Stimulated activated CD4-positive, alpha-beta T cell treated with anti-CD3 and anti-CD28 coated beads, Interleukin-15, amount 100 ng/mL, for 48 hours (primary cell): ENCODE measurements at regions not wholly inside any gene's neighbourhood (a gene's known extent, or its start where the extent isn't known, plus 50 kb on each side); places are given as distances from the start of the nearest gene placed in this dataset.
"Not testable (repeated sequence)": the region's sequence is repeated elsewhere in the genome, so short reads cannot be mapped to it uniquely, and the experiment has no call there.

Experiments used
- DNase-seq, 2 donors: peaks; one replicate each; pipeline ENCODE4 v3.0.0-alpha.2; 2020; ENCODE audit warnings: low read depth in 2 of 2

- no peak for DNase-seq
Measured at GRCh38 chrX:39672405-39672804, 425.4 kb downstream of the BCOR start.

GRCh38 chrX:39674490-39675161, 423.1 kb downstream of the BCOR start:
- DNase-seq: no peak

GRCh38 chrX:39675162-39675553, 422.6 kb downstream of the BCOR start:
- no peak for DNase-seq

GRCh38 chrX:39675619-39676018, 422.1 kb downstream of the BCOR start:
- no peak for DNase-seq

- no peak for DNase-seq
Measured at GRCh38 chrX:39676434-39676833, 421.3 kb downstream of the BCOR start.

GRCh38 chrX:39677585-39677977, 420.2 kb downstream of the BCOR start:
- DNase-seq: no peak

- DNase-seq: no peak
Measured at GRCh38 chrX:39677978-39678791, 419.6 kb downstream of the BCOR start.

GRCh38 chrX:39678914-39679313, 418.8 kb downstream of the BCOR start:
- DNase-seq: no peak

- no peak for DNase-seq
Measured at GRCh38 chrX:39679497-39680157, 418.1 kb downstream of the BCOR start.

- no peak for DNase-seq
Measured at GRCh38 chrX:39681885-39682284, 415.9 kb downstream of the BCOR start.

- DNase-seq: no peak
Measured at GRCh38 chrX:39682778-39683177, 415.0 kb downstream of the BCOR start.

- DNase-seq: no peak
Measured at GRCh38 chrX:39688219-39688575, 409.6 kb downstream of the BCOR start.

GRCh38 chrX:39688576-39689375, 409.0 kb downstream of the BCOR start:
- no peak for DNase-seq

GRCh38 chrX:39689376-39690104, 408.2 kb downstream of the BCOR start:
- DNase-seq: no peak

GRCh38 chrX:39690541-39691415, 407.0 kb downstream of the BCOR start:
- DNase-seq: no peak

GRCh38 chrX:39691724-39692123, 406.0 kb downstream of the BCOR start:
- no peak for DNase-seq

GRCh38 chrX:39692796-39693195, 405.0 kb downstream of the BCOR start:
- no peak for DNase-seq

- no peak for DNase-seq
Measured at GRCh38 chrX:39693298-39693697, 404.5 kb downstream of the BCOR start.

GRCh38 chrX:39702636-39703035, 395.1 kb downstream of the BCOR start:
- not testable (repeated sequence) for DNase-seq

- DNase-seq: no peak
Measured at GRCh38 chrX:39703307-39703706, 394.5 kb downstream of the BCOR start.
